Gastroesophageal sphincter (tissue), 3 donors: ENCODE measurements at regions not wholly inside any gene's neighbourhood (a gene's known extent, or its start where the extent isn't known, plus 50 kb on each side); places are given as distances from the start of the nearest gene placed in this dataset.

Source experiments
- CTCF ChIP-seq, 4 experiments: fragments of 200-600 bp in 2 of 4; fragments of 450-650 bp in 2 of 4; sonication (generic) in 1 of 4; IDR thresholded peaks; one replicate each; pipeline ENCODE4 v1.5.1; 2017 to 2019; ENCODE audit warnings: antibody characterized with exemption in 4 of 4, mild to moderate bottlenecking in 2 of 4, moderate library complexity in 2 of 4
- EP300 ChIP-seq: sonication (generic); formaldehyde crosslinking; IDR thresholded peaks from one replicate; pipeline ENCODE4 v1.6.1; 2017; ENCODE audit warnings: antibody characterized with exemption, mild to moderate bottlenecking
- POLR2A ChIP-seq, 2 donors: fragments of 450-650 bp; IDR thresholded peaks; one replicate each; pipeline ENCODE4 v1.6.1; 2017; ENCODE audit warnings: antibody characterized with exemption in 2 of 2, mild to moderate bottlenecking in 2 of 2, moderate library complexity in 1 of 2
- POLR2AphosphoS5 ChIP-seq: sonication (generic); formaldehyde crosslinking; IDR thresholded peaks from one replicate; pipeline ENCODE4 v1.6.1; 2017; ENCODE audit warnings: antibody characterized with exemption

GRCh38 chr9:129480745-129481144 is 140.2 kb downstream of the C9orf50 start:
- TF ChIP-seq POLR2A (IDR thresholded peaks at IDR 0.05): no peak
- no peak for TF ChIP-seq POLR2AphosphoS5
- TF ChIP-seq CTCF (IDR thresholded peaks at IDR 0.05): no peak
- no peak for TF ChIP-seq EP300
